ENCODE measurements at regions not wholly inside any gene's neighbourhood (a gene's known extent, or its start where the extent isn't known, plus 50 kb on each side); places are given as distances from the start of the nearest gene placed in this dataset.
"Not testable (repeated sequence)": the region's sequence is repeated elsewhere in the genome, so short reads cannot be mapped to it uniquely, and the experiment has no call there.

DNA sequence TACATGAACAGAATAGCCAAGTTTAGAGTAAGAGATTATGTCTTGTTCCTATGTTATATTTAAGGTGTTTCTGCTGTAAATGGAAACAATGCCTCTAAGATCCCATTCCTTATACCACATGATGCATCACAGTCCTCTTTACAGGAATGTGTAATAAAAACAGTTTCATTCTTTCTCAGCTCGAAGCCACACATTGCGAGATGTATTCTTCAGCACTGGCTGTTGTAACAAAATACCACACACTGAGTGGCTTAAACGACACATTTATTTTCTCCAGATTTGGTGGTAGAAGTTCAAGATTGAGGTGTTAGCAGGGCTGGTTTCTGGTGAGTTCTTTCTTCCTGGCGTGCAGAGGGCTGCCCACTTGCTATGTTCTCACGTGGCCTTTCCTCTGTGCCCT, 246.2 kb downstream of the SOCS6 start:
- Histone ChIP-seq H3K79me2 (ENCODE audit: low read depth) (no peaks in the 10 kb centered on the region), H3K4me1 (no peaks in the 10 kb centered on the region), H3F3A (ENCODE audit: low read depth) (no peaks in the 10 kb centered on the region), H3K4me2 (no peak overlapping the region), H3K4me3 (no peak overlapping the region), H3K27me3 (no peaks in the 10 kb centered on the region), H3K9ac (no peak overlapping the region), H3K36me3 (no peaks in the 10 kb centered on the region), H3K9me3 (ENCODE audit: low read depth) (no peaks in the 10 kb centered on the region), H2AFZ (replicated peaks) (no peak overlapping the region), H3K27ac (no peak overlapping the region), H4K20me1 (ENCODE audit: low read depth) (no peaks in the 10 kb centered on the region)
- Mint-ChIP-seq H3K27me3 (ENCODE audit: insufficient read depth, low read depth) (no peaks in the 10 kb centered on the region), H3K9me3 (no peaks in the 10 kb centered on the region), H3K4me3 (no peak overlapping the region), H3K27ac (no peak overlapping the region), H3K4me1 (no peaks in the 10 kb centered on the region), H3K36me3 (no peaks in the 10 kb centered on the region)
- no peak for DNase-seq (ENCODE audit: low spot score)
- TF ChIP-seq EZH2 (IDR thresholded peaks at IDR 0.05), result no peak
- no peak for TF ChIP-seq EZH2phosphoT487 (IDR thresholded peaks at IDR 0.05)
- TF ChIP-seq, protein P1, sequence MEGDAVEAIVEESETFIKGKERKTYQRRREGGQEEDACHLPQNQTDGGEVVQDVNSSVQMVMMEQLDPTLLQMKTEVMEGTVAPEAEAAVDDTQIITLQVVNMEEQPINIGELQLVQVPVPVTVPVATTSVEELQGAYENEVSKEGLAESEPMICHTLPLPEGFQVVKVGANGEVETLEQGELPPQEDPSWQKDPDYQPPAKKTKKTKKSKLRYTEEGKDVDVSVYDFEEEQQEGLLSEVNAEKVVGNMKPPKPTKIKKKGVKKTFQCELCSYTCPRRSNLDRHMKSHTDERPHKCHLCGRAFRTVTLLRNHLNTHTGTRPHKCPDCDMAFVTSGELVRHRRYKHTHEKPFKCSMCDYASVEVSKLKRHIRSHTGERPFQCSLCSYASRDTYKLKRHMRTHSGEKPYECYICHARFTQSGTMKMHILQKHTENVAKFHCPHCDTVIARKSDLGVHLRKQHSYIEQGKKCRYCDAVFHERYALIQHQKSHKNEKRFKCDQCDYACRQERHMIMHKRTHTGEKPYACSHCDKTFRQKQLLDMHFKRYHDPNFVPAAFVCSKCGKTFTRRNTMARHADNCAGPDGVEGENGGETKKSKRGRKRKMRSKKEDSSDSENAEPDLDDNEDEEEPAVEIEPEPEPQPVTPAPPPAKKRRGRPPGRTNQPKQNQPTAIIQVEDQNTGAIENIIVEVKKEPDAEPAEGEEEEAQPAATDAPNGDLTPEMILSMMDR (IDR thresholded peaks at IDR 0.05), result no peak

DNA sequence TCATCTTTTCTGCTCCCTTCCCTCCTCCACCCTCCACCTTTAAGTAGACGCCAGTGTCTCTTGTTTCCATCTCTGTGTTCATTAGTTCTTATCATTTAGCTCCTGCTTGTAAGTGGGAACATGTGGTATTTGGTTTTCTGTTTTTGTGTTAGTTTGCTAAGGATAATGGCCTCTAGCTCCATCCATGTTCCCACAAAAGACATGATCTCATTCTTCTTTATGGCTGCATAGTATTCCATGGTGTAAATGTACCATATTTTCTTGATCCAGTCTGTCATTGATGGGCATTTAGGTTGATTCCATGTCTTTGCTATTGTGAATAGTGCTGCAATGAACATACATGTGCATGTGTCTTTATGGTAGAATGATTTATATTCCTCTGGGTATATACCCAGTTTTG, 236.5 kb downstream of the SOCS6 start:
- H3K9me3 ChIP-seq (ENCODE audit: low read depth); H3K36me3 Mint-ChIP-seq: not testable (repeated sequence)

DNA sequence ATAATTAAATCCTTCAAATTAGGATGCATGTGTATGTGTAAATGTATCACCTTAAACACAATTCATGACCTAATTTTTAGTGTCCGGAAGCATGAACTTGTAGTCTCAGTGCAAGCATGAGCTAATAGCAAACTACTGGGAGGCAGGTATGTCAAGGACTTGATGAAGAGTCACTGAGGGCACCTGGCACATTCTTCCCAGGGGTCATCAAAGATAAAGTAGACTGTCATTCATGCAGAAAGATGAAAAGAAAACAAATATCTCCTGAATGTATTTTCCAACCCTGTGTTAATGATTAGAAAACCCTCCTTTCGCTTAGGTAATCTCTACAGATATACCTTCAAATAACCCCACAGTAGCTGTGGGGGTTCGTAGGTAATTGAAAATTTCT, 234.9 kb downstream of the SOCS6 start:
- Histone ChIP-seq H3K9me3 (ENCODE audit: low read depth) (no peaks in the 10 kb centered on the region), H3K4me1 (no peaks in the 10 kb centered on the region), H4K20me1 (ENCODE audit: low read depth) (no peaks in the 10 kb centered on the region), H3K36me3 (no peaks in the 10 kb centered on the region), H3K27ac (no peak overlapping the region), H3K4me2 (no peak overlapping the region), H3K9ac (no peak overlapping the region), H3K27me3 (no peaks in the 10 kb centered on the region), H2AFZ (replicated peaks) (no peak overlapping the region), H3K79me2 (ENCODE audit: low read depth) (no peaks in the 10 kb centered on the region), H3K4me3 (no peak overlapping the region), H3F3A (ENCODE audit: low read depth) (no peaks in the 10 kb centered on the region)
- H3K9me3 Mint-ChIP-seq, result peaks cover 4% of the 10 kb centered on the region
- no peak overlapping the region for H3K27ac Mint-ChIP-seq
- no peak for TF ChIP-seq EZH2 (IDR thresholded peaks at IDR 0.05)
- TF ChIP-seq, protein P1 (IDR thresholded peaks at IDR 0.05), result no peak
- no peak for TF ChIP-seq EZH2phosphoT487 (IDR thresholded peaks at IDR 0.05)
- H3K4me1 Mint-ChIP-seq, result peaks cover 4% of the 10 kb centered on the region
- no peak for DNase-seq (ENCODE audit: low spot score)
- peaks cover 3% of the 10 kb centered on the region for H3K27me3 Mint-ChIP-seq (ENCODE audit: insufficient read depth, low read depth)
- no peak overlapping the region for H3K4me3 Mint-ChIP-seq
- no peaks in the 10 kb centered on the region for H3K36me3 Mint-ChIP-seq

More for the DNA sequence above, 236.5 kb downstream of the SOCS6 start:
- not testable (repeated sequence) for H3K9ac ChIP-seq; H3K9me3 Mint-ChIP-seq; H3K4me2 ChIP-seq; H3K4me1 Mint-ChIP-seq; H3K4me3 Mint-ChIP-seq; H3F3A ChIP-seq (ENCODE audit: low read depth); H3K27ac ChIP-seq; H3K27me3 Mint-ChIP-seq (ENCODE audit: insufficient read depth, low read depth); DNase-seq (ENCODE audit: low spot score); H2AFZ ChIP-seq (replicated peaks); H4K20me1 ChIP-seq (ENCODE audit: low read depth); H3K4me1 ChIP-seq; H3K36me3 ChIP-seq; H3K27me3 ChIP-seq; H3K27ac Mint-ChIP-seq; H3K79me2 ChIP-seq (ENCODE audit: low read depth); H3K4me3 ChIP-seq

DNA sequence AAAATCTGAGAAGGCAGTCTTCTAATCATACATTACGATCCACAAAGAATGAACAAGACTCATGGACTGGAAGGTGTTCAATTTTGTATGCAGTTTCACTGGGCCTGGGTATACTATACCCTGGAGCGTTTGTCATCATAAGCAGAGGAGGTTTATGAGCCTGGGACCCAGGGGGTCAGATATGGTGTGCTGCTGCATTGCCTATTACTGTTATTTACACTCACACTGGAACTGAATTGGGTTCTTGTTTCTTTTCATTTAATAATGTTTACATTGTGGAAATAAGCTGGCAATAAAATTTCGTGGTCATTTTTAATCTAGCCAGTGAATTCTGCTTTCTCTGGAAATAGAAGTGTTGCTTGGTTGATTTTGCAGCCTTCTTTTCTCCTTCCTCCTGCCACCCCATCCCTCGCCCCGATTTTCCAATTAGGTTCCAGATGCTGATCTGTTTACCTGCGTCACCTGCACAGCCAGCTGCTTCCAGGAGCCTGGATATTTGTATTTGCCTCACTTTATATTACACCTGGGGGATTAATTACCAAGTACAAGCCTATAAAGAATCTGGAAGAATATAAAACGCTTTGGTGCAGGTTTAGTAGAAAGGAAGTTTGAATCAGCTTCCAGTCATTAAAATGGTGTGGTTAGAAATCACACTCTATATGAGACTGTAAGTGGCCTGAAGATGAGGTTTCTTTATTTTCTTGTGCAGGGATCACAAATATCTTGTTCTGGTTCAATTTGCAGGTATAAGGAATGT, 234.4 kb downstream of the SOCS6 start:
- H3K4me3 ChIP-seq, result no peak overlapping the region
- H3K36me3 ChIP-seq, result no peaks in the 10 kb centered on the region
- Mint-ChIP-seq H3K4me1 (peaks cover 4% of the 10 kb centered on the region), H3K27ac (no peak overlapping the region), H3K4me3 (no peak overlapping the region), H3K36me3 (no peaks in the 10 kb centered on the region), H3K9me3 (peaks cover 4% of the 10 kb centered on the region), H3K27me3 (ENCODE audit: insufficient read depth, low read depth) (peaks cover 5% of the 10 kb centered on the region)
- H2AFZ ChIP-seq (replicated peaks), result no peak overlapping the region
- H3K4me2 ChIP-seq, result no peak overlapping the region
- H3K9me3 ChIP-seq (ENCODE audit: low read depth), result no peaks in the 10 kb centered on the region
- H3K79me2 ChIP-seq (ENCODE audit: low read depth), result no peaks in the 10 kb centered on the region
- no peak overlapping the region for H3K27ac ChIP-seq
- no peaks in the 10 kb centered on the region for H3K4me1 ChIP-seq
- H3K27me3 ChIP-seq, result no peaks in the 10 kb centered on the region
- no peaks in the 10 kb centered on the region for H3F3A ChIP-seq (ENCODE audit: low read depth)
- DNase-seq (ENCODE audit: low spot score), result no peak
- no peak overlapping the region for H3K9ac ChIP-seq
- no peaks in the 10 kb centered on the region for H4K20me1 ChIP-seq (ENCODE audit: low read depth)
- TF ChIP-seq EZH2 (IDR thresholded peaks at IDR 0.05) (no peak), EZH2phosphoT487 (IDR thresholded peaks at IDR 0.05) (no peak)
- TF ChIP-seq, protein P1 (IDR thresholded peaks at IDR 0.05), result no peak
